ENCODE measurements at regions not wholly inside any gene's neighbourhood (a gene's known extent, or its start where the extent isn't known, plus 50 kb on each side); places are given as distances from the start of the nearest gene placed in this dataset.

- Histone ChIP-seq H3K4me2 (ENCODE audit: low read depth, low read length) (no peak overlapping the region), H4K8ac (ENCODE audit: low read depth in 2 of 2, low read length in 2 of 2) (no peak overlapping the region), H4K91ac (ENCODE audit: insufficient read depth, low read depth, low read length) (no peak overlapping the region), H3K9me3 (ENCODE audit: control insufficient read depth, insufficient read depth, low read length) (no peaks in the 10 kb centered on the region), H3K79me1 (ENCODE audit: low read depth in 1 of 2, low read length in 2 of 2) (no peaks in the 10 kb centered on the region), H3K4ac (ENCODE audit: low read depth, low read length) (no peak overlapping the region), H2BK20ac (ENCODE audit: low read depth, low read length) (no peak overlapping the region), H3K27ac (ENCODE audit: insufficient read depth, low read length) (no peak overlapping the region), H3K27me3 (ENCODE audit: control insufficient read depth, insufficient read depth, low read length) (no peaks in the 10 kb centered on the region), H2AFZ (replicated peaks; ENCODE audit: low read length, poor library complexity) (no peak overlapping the region), H3K9ac (ENCODE audit: low read depth, low read length) (no peak overlapping the region), H2BK5ac (ENCODE audit: low read depth, low read length, poor library complexity, severe bottlenecking) (no peak overlapping the region), H3K18ac (ENCODE audit: low read depth, low read length) (no peak overlapping the region), H3K23ac (ENCODE audit: low read depth, low read length) (no peak overlapping the region), H3K4me1 (ENCODE audit: control insufficient read depth, insufficient read depth, low read length) (no peaks in the 10 kb centered on the region), H3K9me1 (ENCODE audit: insufficient read depth, low read length) (no peaks in the 10 kb centered on the region), H2AK9ac (replicated peaks; ENCODE audit: low read depth, low read length, poor library complexity) (no peak overlapping the region), H4K20me1 (ENCODE audit: insufficient read depth, low read length) (no peaks in the 10 kb centered on the region), H2AK5ac (ENCODE audit: low read depth, low read length) (no peak overlapping the region), H3K14ac (replicated peaks; ENCODE audit: low read depth, low read length) (no peak overlapping the region), H2BK120ac (ENCODE audit: low read depth, low read length) (no peak overlapping the region), H3K4me3 (ENCODE audit: insufficient read depth, low read depth, low read length) (no peak overlapping the region), H4K5ac (ENCODE audit: low read depth, low read length) (no peak overlapping the region), H3K36me3 (ENCODE audit: control insufficient read depth, insufficient read depth, low read length) (no peaks in the 10 kb centered on the region), H2BK15ac (ENCODE audit: low read depth, low read length) (no peak overlapping the region), H3K56ac (ENCODE audit: extremely low read depth, insufficient read depth, low read length) (no peak overlapping the region)
- no TSS peak for BruUV-seq (replicated peaks)
- POLR2A ChIA-PET (ENCODE audit: unreplicated experiment): no interaction called here
- CTCF ChIA-PET: interaction anchor here (0.6 to 0.9 kb wide), 2 partner anchors 10 to 220 kb away, joined by 3 read pairs; no protein-coding TSS in a partner anchor
- TF ChIP-seq RAD21 (IDR thresholded peaks at IDR 0.05; ENCODE audit: low read length): no peak
- no peak for TF ChIP-seq BHLHE40 (IDR thresholded peaks at IDR 0.05; ENCODE audit: low read depth, low read length)
- TF ChIP-seq CEBPB (IDR thresholded peaks at IDR 0.05; ENCODE audit: low read depth, low read length): no peak
- TF ChIP-seq ELK1 (IDR thresholded peaks at IDR 0.05; ENCODE audit: borderline replicate concordance, low read depth, low read length): no peak
- no peak for TF ChIP-seq USF2 (IDR thresholded peaks at IDR 0.05; ENCODE audit: low read depth, low read length)
- TF ChIP-seq CTCF (conservative IDR thresholded peaks at IDR 0.05; ENCODE audit: low read depth, low read length): no peak
- TF ChIP-seq MAZ (IDR thresholded peaks at IDR 0.05; ENCODE audit: borderline replicate concordance, low read depth, low read length): no peak
- TF ChIP-seq FOS (IDR thresholded peaks at IDR 0.05; ENCODE audit: low read depth, low read length): no peak
- no peak for TF ChIP-seq NFE2L2 (IDR thresholded peaks at IDR 0.05; ENCODE audit: low read depth, low read length)
- TF ChIP-seq MAFK (IDR thresholded peaks at IDR 0.05; ENCODE audit: low read depth, low read length): no peak
- no peak for TF ChIP-seq RFX5 (IDR thresholded peaks at IDR 0.05; ENCODE audit: low read depth, low read length)
- no peak for TF ChIP-seq CHD1 (IDR thresholded peaks at IDR 0.05; ENCODE audit: low read depth, low read length)
- TF ChIP-seq POLR2A (IDR thresholded peaks at IDR 0.05; ENCODE audit: low read depth, low read length): no peak
- dilution Hi-C loops (cut with HindIII; ENCODE audit: low sequenced_read_pairs, unreplicated experiment) (no loop called here), intact Hi-C loops (cut with micrococcal nuclease) (no loop called here), in situ Hi-C loops (cut with MboI; ENCODE audit: low sequenced_read_pairs) (no loop called here)
- DNase-seq (no peak), ATAC-seq (ENCODE audit: low read depth) (no peak)
Measured at GRCh38 chr13:34000955-34001354, 183.0 kb downstream of the RFC3 start.

Measured in IMR-90 (cell line).